Mesodermal cell (in vitro differentiated cells): ENCODE measurements at regions not wholly inside any gene's neighbourhood (a gene's known extent, or its start where the extent isn't known, plus 50 kb on each side); places are given as distances from the start of the nearest gene placed in this dataset.

Experiments
- H3K27ac ChIP-seq: 2 replicates; pipeline ENCODE4 v1.7.0; 2013; ENCODE audit warnings: mild to moderate bottlenecking, low read depth, low read length, moderate library complexity; ENCODE audit not compliant: severe bottlenecking
- H3K36me3 ChIP-seq: 2 replicates; pipeline ENCODE4 v1.7.1; 2013; ENCODE audit warnings: mild to moderate bottlenecking, low read length, moderate library complexity; ENCODE audit not compliant: control insufficient read depth, insufficient read depth
- H3K4me1 ChIP-seq: one replicate; pipeline ENCODE4 v1.7.1; 2013; ENCODE audit warnings: mild to moderate bottlenecking, low read length; ENCODE audit not compliant: insufficient read depth, control insufficient read depth, poor library complexity, severe bottlenecking
- H3K4me3 ChIP-seq: 2 replicates; pipeline ENCODE4 v1.7.0; 2013; ENCODE audit warnings: low read length, control low read depth, mild to moderate bottlenecking; ENCODE audit not compliant: insufficient read depth, poor library complexity, severe bottlenecking; ENCODE audit errors: extremely low read depth
- H3K9me3 ChIP-seq: 2 replicates; pipeline ENCODE4 v1.7.1; 2013; ENCODE audit warnings: mild to moderate bottlenecking, low read length, moderate library complexity; ENCODE audit not compliant: control insufficient read depth
- WGBS, 2 experiments: methylation state at CpG; one replicate each; pipeline ENCODE4 v1.1.5; 2013; ENCODE audit warnings: missing lambda C conversion rate in 2 of 2; ENCODE audit not compliant: insufficient coverage in 2 of 2; 5-methylcytosine and 5-hydroxymethylcytosine counted together

DNA sequence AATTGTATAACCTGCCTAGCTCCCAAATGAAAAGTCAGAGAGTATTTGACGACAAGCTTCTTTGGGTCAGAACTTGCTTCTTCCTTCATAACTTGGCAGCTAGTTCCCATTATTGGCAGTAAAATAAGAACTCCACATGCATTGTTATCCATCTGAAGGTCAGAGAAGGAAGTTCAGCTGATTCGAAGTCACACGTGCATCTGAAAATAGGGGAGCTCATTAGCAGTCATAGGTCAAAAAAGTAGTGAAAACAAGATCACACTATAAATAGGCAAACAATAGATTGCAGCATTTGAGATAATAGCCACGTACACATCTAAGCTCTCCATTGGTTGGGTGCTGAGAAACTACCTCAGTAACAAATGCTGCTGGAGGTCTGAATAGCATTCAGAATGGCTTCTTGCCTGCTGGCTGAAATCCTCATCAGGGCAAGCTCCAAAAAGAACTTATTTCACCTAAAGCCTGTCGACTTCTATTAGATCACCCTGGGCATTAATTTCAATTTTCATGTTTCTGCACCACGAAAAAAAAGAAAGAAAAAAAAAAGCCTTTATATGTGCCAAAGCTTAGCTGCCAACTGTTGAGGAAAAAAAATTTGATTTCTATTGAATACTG, 1492.9 kb upstream of the CELF4 start:
- no peak overlapping the region for H3K27ac ChIP-seq
- no peaks in the 10 kb centered on the region for H3K36me3 ChIP-seq
- H3K4me1 ChIP-seq = no peaks in the 10 kb centered on the region
- H3K4me3 ChIP-seq = no peak overlapping the region
- H3K9me3 ChIP-seq = no peaks in the 10 kb centered on the region
- 71 to 90% methylated on average over 1 to 5 of the region's 6 CpGs for WGBS, 2 experiments

DNA sequence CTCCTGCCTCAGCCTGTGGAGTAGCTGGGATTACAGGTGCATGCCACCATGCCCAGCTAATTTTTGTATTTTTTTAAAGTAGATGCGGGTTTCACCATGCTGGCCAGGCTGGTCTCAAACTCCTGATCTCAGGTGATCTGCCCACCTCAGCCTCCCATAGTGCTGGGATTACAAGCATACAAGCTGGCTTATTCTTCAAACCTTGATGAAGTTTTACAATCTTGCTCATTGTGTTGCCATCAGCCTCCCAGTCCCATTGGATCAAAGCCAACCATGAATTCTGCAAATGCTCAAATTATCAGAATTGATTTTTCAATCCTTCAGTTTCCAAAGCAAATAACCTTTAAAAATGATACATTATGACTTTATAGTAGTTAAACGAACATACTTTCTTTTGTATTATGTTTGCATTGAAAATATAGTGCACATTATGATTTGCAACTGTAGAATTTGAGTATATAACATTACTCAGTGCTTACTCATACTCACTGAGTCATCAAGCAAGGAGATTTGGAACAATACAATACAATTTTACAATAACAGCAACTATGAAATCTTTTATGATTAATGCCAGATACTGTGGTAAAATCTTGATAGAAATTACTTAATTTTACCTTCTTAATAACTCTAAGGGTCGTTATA, 1491.9 kb upstream of the CELF4 start:
- Histone ChIP-seq H3K36me3 (no peaks in the 10 kb centered on the region), H3K9me3 (no peaks in the 10 kb centered on the region), H3K27ac (no peak overlapping the region), H3K4me1 (no peaks in the 10 kb centered on the region), H3K4me3 (no peak overlapping the region)
- WGBS, 2 experiments = 100% methylated on average over 1 of the region's 3 CpGs

DNA sequence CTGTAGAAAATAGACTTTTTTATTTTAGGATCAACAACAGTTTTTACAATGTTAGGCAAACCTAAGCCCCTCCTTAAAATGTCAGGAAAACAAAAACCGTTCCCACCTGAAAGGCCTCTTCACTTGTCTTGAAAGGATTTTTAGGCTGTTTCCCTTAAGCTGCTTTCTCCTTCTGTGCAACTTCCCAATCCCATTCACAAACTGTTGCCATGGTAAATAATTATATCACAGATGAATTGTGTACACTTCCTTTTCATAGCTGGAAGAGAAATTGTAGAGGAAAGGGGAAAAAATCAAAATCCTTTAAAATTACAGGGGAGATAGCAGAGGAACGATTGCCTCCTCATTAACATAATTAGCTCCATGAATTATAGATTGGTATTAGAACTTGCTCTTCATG, 1488.0 kb upstream of the CELF4 start:
- Histone ChIP-seq H3K9me3 (no peaks in the 10 kb centered on the region), H3K36me3 (no peaks in the 10 kb centered on the region), H3K4me1 (no peaks in the 10 kb centered on the region), H3K27ac (no peak overlapping the region), H3K4me3 (no peak overlapping the region)
- WGBS, 2 experiments = 80 to 88% methylated on average over 1 of the region's 2 CpGs

DNA sequence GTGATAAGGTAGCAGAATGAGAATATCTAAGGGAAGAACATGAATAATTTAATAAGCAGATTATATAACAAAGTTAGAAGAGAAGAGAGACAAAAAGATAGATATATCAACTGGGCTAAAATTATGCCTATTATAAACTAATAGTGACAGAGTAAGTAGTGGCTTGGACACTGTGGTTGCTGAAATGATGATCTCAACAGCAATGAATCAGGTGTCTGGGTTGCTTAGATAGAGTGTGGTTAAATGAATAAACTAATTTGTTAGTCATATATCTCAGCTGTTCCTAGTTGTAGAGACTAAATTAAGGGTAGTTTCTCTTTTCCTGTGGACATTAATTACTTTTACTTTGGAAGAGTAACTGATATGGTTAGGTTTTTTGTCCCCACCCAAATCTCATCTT, 1485.4 kb upstream of the CELF4 start:
- Histone ChIP-seq H3K4me3 (no peak overlapping the region), H3K27ac (no peak overlapping the region), H3K36me3 (no peaks in the 10 kb centered on the region), H3K9me3 (no peaks in the 10 kb centered on the region), H3K4me1 (no peaks in the 10 kb centered on the region)

DNA sequence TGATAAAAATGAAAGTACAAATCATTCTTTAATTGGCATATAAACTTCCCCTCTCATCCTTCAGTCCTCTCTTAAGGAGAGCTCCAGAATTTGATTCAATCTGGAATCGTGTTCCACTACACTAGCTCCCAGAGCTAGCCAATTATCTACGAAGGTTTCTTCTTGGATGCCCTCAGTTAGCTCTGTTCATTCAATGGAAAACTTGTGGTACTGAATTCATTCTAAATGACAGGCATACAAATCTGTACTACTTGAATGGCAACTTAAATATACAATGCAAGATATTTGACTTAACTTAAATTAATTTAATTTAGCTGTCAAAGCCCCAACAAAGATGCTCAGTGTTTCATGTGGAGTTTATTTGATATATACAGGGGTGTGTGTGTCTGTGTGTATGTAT, 1474.2 kb upstream of the CELF4 start:
- no peak overlapping the region for H3K27ac ChIP-seq
- no peaks in the 10 kb centered on the region for H3K36me3 ChIP-seq
- no peaks in the 10 kb centered on the region for H3K4me1 ChIP-seq
- no peaks in the 10 kb centered on the region for H3K9me3 ChIP-seq
- WGBS, 2 experiments = 80 to 100% methylated on average over 1 to 2 of the region's 2 CpGs
- H3K4me3 ChIP-seq = no peak overlapping the region

DNA sequence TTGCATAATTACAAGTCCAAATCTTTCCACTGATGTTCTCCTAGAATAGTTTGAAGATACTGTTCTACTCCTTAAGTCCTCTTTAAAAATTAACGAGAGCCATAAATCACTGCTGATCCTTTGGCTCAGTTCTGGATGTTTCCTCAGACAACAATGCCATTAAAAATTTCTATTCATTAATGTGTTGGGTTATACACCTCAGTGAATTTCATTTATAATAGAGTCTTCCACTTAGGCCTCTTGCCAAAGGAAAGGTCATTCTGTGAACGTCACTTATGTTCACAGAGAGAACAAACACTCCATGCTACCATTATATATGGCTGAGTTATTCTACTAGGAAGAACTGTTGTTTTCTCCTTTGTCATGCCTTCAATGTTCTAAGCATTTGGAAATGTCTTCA, 1472.3 kb upstream of the CELF4 start:
- no CpG with 5 or more reads among the region's 2 CpGs for WGBS, 2 experiments
- Histone ChIP-seq H3K4me3 (no peak overlapping the region), H3K36me3 (no peaks in the 10 kb centered on the region), H3K9me3 (no peaks in the 10 kb centered on the region), H3K4me1 (no peaks in the 10 kb centered on the region), H3K27ac (no peak overlapping the region)

DNA sequence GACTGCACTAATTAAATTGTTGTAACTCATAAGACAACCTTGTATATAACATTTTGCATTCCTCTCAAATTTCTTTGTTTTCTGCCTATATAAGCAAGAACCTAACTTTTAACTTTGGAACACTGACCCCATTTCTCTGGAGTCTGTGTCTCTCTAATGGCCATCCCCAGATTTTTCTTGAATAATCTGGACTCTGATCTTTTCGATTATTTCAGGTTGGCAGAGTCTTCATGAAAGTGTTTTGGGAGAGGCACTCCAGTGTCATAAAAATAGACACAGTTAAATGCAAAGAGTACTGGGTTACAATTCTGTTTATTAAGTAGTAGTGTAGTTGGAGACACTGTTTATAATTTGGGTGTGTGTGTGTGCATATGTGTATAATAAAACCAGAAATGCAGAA, 1467.7 kb upstream of the CELF4 start:
- Histone ChIP-seq H3K4me3 (no peak overlapping the region), H3K4me1 (no peaks in the 10 kb centered on the region), H3K36me3 (no peaks in the 10 kb centered on the region), H3K27ac (no peak overlapping the region), H3K9me3 (no peaks in the 10 kb centered on the region)
- 100% methylated on average over 1 of the region's 1 CpG; no CpG with 5 or more reads in 1 of the 2 experiments for WGBS, 2 experiments

DNA sequence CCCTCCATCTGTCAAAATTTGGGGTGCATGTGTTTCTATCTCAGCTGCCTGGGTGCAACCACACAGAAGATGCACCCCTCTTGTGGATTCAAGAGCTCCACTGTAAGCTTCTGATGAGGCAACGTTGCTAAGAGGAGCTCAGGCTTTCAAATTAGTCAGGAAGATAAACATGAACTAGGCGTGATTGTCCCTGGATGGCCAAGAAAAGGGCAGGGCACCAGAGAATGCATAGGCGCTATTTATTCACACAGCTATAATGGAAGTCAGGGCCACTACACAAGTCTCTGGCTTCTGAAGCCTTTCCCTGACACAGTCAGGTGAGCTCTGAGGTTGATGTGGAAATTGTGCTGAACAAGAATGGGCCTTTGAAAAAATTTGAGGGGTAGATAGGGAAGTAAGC, 1466.0 kb upstream of the CELF4 start:
- H3K4me3 ChIP-seq = no peak overlapping the region
- no peaks in the 10 kb centered on the region for H3K36me3 ChIP-seq
- no peaks in the 10 kb centered on the region for H3K9me3 ChIP-seq
- 90 to 100% methylated on average over 2 of the region's 3 CpGs for WGBS, 2 experiments
- no peaks in the 10 kb centered on the region for H3K4me1 ChIP-seq
- H3K27ac ChIP-seq = no peak overlapping the region

DNA sequence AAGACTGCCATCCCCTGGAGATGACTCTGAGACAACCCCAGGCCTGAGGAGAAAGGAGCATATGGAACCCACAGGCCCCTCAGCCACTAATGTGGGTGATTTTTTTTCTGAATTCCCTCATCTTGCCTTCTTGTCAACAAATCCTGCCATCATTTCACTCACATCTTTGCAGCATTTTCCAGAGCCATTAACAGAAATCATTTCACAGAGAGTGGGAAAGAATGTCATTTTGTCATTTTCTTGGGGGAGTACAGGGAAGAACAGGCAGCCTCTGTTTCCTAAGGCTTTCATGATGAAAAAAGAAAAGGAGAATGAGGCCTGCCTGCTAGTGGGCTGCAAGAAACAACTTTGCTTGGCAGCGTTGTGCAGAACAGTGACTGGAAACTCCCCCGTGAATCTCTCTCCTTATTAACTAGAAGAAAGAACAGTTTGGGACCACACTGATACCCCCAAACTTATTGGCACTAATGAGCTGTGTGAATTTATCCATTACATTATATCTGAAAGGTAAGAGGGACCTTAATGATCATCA, 1464.6 kb upstream of the CELF4 start:
- WGBS, 2 experiments = 80% methylated on average over 1 of the region's 2 CpGs; no CpG with 5 or more reads in 1 of the 2 experiments
- no peaks in the 10 kb centered on the region for H3K4me1 ChIP-seq
- no peaks in the 10 kb centered on the region for H3K9me3 ChIP-seq
- H3K27ac ChIP-seq = no peak overlapping the region
- H3K36me3 ChIP-seq = no peaks in the 10 kb centered on the region
- no peak overlapping the region for H3K4me3 ChIP-seq

DNA sequence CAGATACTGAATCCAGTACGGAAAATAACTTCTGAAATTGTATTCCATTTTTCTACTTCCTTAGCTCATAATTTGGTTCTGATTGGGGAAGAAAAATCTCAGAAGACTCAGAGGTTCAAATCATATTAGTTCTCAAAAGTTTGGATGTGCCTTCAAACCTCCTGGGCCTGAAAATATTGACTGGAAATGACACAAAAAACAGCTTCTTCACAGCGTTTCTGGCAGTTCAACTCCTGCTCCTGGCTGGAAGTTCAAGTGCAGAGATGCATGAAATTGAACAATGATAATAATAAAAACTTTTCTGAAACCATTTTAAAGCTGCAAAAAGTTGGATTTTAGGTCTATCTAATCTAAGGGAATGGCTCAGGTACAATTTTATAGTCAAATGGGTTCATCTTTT, 1459.9 kb upstream of the CELF4 start:
- no CpG with 5 or more reads among the region's 2 CpGs for WGBS, 2 experiments
- H3K4me3 ChIP-seq = no peak overlapping the region
- no peak overlapping the region for H3K27ac ChIP-seq
- no peaks in the 10 kb centered on the region for H3K9me3 ChIP-seq
- H3K4me1 ChIP-seq = no peaks in the 10 kb centered on the region
- no peaks in the 10 kb centered on the region for H3K36me3 ChIP-seq

DNA sequence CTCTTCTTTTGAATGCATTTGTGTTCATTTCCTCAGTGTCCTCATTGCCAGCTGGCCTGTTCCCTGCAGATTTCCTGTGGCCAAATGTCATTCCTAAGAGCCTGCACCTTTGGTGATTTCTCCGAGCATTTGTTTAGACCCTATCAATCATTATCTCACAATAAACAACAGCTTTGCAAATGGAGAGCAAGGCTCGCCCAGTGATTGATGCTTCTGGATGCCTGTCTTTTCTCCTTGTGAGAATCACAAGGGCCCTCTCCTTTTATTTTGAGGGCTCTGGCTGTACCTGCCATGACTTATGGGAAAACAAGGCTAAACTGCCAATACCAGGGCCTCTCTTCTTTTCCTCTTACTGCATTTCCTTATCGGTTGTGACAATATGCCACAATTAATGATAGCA, 1454.4 kb upstream of the CELF4 start:
- H3K27ac ChIP-seq = no peak overlapping the region

More for the DNA sequence above, 1454.4 kb upstream of the CELF4 start:
- Histone ChIP-seq H3K36me3 (no peaks in the 10 kb centered on the region), H3K9me3 (peaks cover 6% of the 10 kb centered on the region), H3K4me1 (no peaks in the 10 kb centered on the region), H3K4me3 (no peak overlapping the region)
- WGBS, 2 experiments = 52 to 85% methylated on average over 2 of the region's 3 CpGs
